ENCODE measurements at regions not wholly inside any gene's neighbourhood (a gene's known extent, or its start where the extent isn't known, plus 50 kb on each side); places are given as distances from the start of the nearest gene placed in this dataset.
"Not testable (repeated sequence)": the region's sequence is repeated elsewhere in the genome, so short reads cannot be mapped to it uniquely, and the experiment has no call there.

- H3K4me1 ChIP-seq (ENCODE audit: control insufficient read depth, low read depth, low read length); H3K4me3 ChIP-seq (ENCODE audit: low read length); H3K9me3 ChIP-seq (ENCODE audit: control insufficient read depth, low read depth, low read length); H3K9ac ChIP-seq (ENCODE audit: low read length); H3K36me3 ChIP-seq (ENCODE audit: control insufficient read depth, low read depth, low read length); H3K27me3 ChIP-seq (ENCODE audit: control insufficient read depth, insufficient read depth, low read length); H3K27ac ChIP-seq (ENCODE audit: low read length): not testable (repeated sequence)
These were observed 734.6 kb downstream of the USP25 start for GRCh38 chr21:16464211-16464889.

GRCh38 chr21:16468184-16468583, 738.4 kb downstream of the USP25 start:
- Histone ChIP-seq H3K27ac (ENCODE audit: low read length) (no peak overlapping the region), H3K4me1 (ENCODE audit: control insufficient read depth, low read depth, low read length) (no peaks in the 10 kb centered on the region), H3K36me3 (ENCODE audit: control insufficient read depth, low read depth, low read length) (no peaks in the 10 kb centered on the region), H3K4me3 (ENCODE audit: low read length) (no peak overlapping the region), H3K27me3 (ENCODE audit: control insufficient read depth, insufficient read depth, low read length) (no peaks in the 10 kb centered on the region), H3K9ac (ENCODE audit: low read length) (no peak overlapping the region), H3K9me3 (ENCODE audit: control insufficient read depth, low read depth, low read length) (no peaks in the 10 kb centered on the region)

- Histone ChIP-seq H3K4me1 (ENCODE audit: control insufficient read depth, low read depth, low read length) (no peaks in the 10 kb centered on the region), H3K9ac (ENCODE audit: low read length) (no peak overlapping the region), H3K36me3 (ENCODE audit: control insufficient read depth, low read depth, low read length) (no peaks in the 10 kb centered on the region), H3K9me3 (ENCODE audit: control insufficient read depth, low read depth, low read length) (no peaks in the 10 kb centered on the region), H3K4me3 (ENCODE audit: low read length) (no peak overlapping the region), H3K27ac (ENCODE audit: low read length) (no peak overlapping the region), H3K27me3 (ENCODE audit: control insufficient read depth, insufficient read depth, low read length) (no peaks in the 10 kb centered on the region)
These were observed 744.2 kb downstream of the USP25 start for GRCh38 chr21:16473988-16474387.

GRCh38 chr21:16476056-16476825, 746.5 kb downstream of the USP25 start:
- H3K36me3 ChIP-seq (ENCODE audit: control insufficient read depth, low read depth, low read length) = no peaks in the 10 kb centered on the region
- H3K27me3 ChIP-seq (ENCODE audit: control insufficient read depth, insufficient read depth, low read length) = no peaks in the 10 kb centered on the region
- H3K27ac ChIP-seq (ENCODE audit: low read length) = no peak overlapping the region
- no peaks in the 10 kb centered on the region for H3K4me1 ChIP-seq (ENCODE audit: control insufficient read depth, low read depth, low read length)
- no peak overlapping the region for H3K4me3 ChIP-seq (ENCODE audit: low read length)
- H3K9ac ChIP-seq (ENCODE audit: low read length) = no peak overlapping the region
- no peaks in the 10 kb centered on the region for H3K9me3 ChIP-seq (ENCODE audit: control insufficient read depth, low read depth, low read length)

GRCh38 chr21:16488042-16488441, 758.3 kb downstream of the USP25 start:
- no peak overlapping the region for H3K4me3 ChIP-seq (ENCODE audit: low read length)
- H3K9ac ChIP-seq (ENCODE audit: low read length) = no peak overlapping the region
- no peaks in the 10 kb centered on the region for H3K27me3 ChIP-seq (ENCODE audit: control insufficient read depth, insufficient read depth, low read length)
- no peak overlapping the region for H3K27ac ChIP-seq (ENCODE audit: low read length)
- peaks cover 5% of the 10 kb centered on the region for H3K4me1 ChIP-seq (ENCODE audit: control insufficient read depth, low read depth, low read length)
- no peaks in the 10 kb centered on the region for H3K9me3 ChIP-seq (ENCODE audit: control insufficient read depth, low read depth, low read length)
- H3K36me3 ChIP-seq (ENCODE audit: control insufficient read depth, low read depth, low read length) = no peaks in the 10 kb centered on the region

- H3K27me3 ChIP-seq (ENCODE audit: control insufficient read depth, insufficient read depth, low read length) = no peaks in the 10 kb centered on the region
- H3K4me1 ChIP-seq (ENCODE audit: control insufficient read depth, low read depth, low read length) = peaks cover 5% of the 10 kb centered on the region
- no peak overlapping the region for H3K4me3 ChIP-seq (ENCODE audit: low read length)
- no peaks in the 10 kb centered on the region for H3K9me3 ChIP-seq (ENCODE audit: control insufficient read depth, low read depth, low read length)
- no peaks in the 10 kb centered on the region for H3K36me3 ChIP-seq (ENCODE audit: control insufficient read depth, low read depth, low read length)
- no peak overlapping the region for H3K27ac ChIP-seq (ENCODE audit: low read length)
- no peak overlapping the region for H3K9ac ChIP-seq (ENCODE audit: low read length)
These were observed 762.6 kb downstream of the USP25 start for GRCh38 chr21:16492356-16492755.

GRCh38 chr21:16492892-16493291, 763.1 kb downstream of the USP25 start:
- Histone ChIP-seq H3K4me1 (ENCODE audit: control insufficient read depth, low read depth, low read length) (peaks cover 5% of the 10 kb centered on the region), H3K36me3 (ENCODE audit: control insufficient read depth, low read depth, low read length) (no peaks in the 10 kb centered on the region), H3K9me3 (ENCODE audit: control insufficient read depth, low read depth, low read length) (no peaks in the 10 kb centered on the region), H3K27ac (ENCODE audit: low read length) (no peak overlapping the region), H3K27me3 (ENCODE audit: control insufficient read depth, insufficient read depth, low read length) (no peaks in the 10 kb centered on the region), H3K9ac (ENCODE audit: low read length) (no peak overlapping the region), H3K4me3 (ENCODE audit: low read length) (no peak overlapping the region)

GRCh38 chr21:16496609-16497008, 766.8 kb downstream of the USP25 start:
- peaks cover 4% of the 10 kb centered on the region for H3K4me1 ChIP-seq (ENCODE audit: control insufficient read depth, low read depth, low read length)
- H3K36me3 ChIP-seq (ENCODE audit: control insufficient read depth, low read depth, low read length) = no peaks in the 10 kb centered on the region
- no peaks in the 10 kb centered on the region for H3K9me3 ChIP-seq (ENCODE audit: control insufficient read depth, low read depth, low read length)
- H3K27me3 ChIP-seq (ENCODE audit: control insufficient read depth, insufficient read depth, low read length) = no peaks in the 10 kb centered on the region
- H3K9ac ChIP-seq (ENCODE audit: low read length) = no peak overlapping the region
- H3K27ac ChIP-seq (ENCODE audit: low read length) = no peak overlapping the region
- no peak overlapping the region for H3K4me3 ChIP-seq (ENCODE audit: low read length)

- Histone ChIP-seq H3K9me3 (ENCODE audit: control insufficient read depth, low read depth, low read length) (no peaks in the 10 kb centered on the region), H3K36me3 (ENCODE audit: control insufficient read depth, low read depth, low read length) (no peaks in the 10 kb centered on the region), H3K27ac (ENCODE audit: low read length) (no peak overlapping the region), H3K4me1 (ENCODE audit: control insufficient read depth, low read depth, low read length) (no peaks in the 10 kb centered on the region), H3K9ac (ENCODE audit: low read length) (no peak overlapping the region), H3K27me3 (ENCODE audit: control insufficient read depth, insufficient read depth, low read length) (no peaks in the 10 kb centered on the region), H3K4me3 (ENCODE audit: low read length) (no peak overlapping the region)
These were observed 770.5 kb downstream of the USP25 start for GRCh38 chr21:16500271-16500670.

GRCh38 chr21:16502273-16502672, 772.5 kb downstream of the USP25 start:
- H3K4me3 ChIP-seq (ENCODE audit: low read length) = no peak overlapping the region
- no peak overlapping the region for H3K27ac ChIP-seq (ENCODE audit: low read length)
- H3K4me1 ChIP-seq (ENCODE audit: control insufficient read depth, low read depth, low read length) = no peaks in the 10 kb centered on the region
- no peaks in the 10 kb centered on the region for H3K27me3 ChIP-seq (ENCODE audit: control insufficient read depth, insufficient read depth, low read length)
- H3K36me3 ChIP-seq (ENCODE audit: control insufficient read depth, low read depth, low read length) = no peaks in the 10 kb centered on the region
- no peak overlapping the region for H3K9ac ChIP-seq (ENCODE audit: low read length)
- no peaks in the 10 kb centered on the region for H3K9me3 ChIP-seq (ENCODE audit: control insufficient read depth, low read depth, low read length)

- Histone ChIP-seq H3K4me1 (ENCODE audit: control insufficient read depth, low read depth, low read length) (no peaks in the 10 kb centered on the region), H3K27ac (ENCODE audit: low read length) (no peak overlapping the region), H3K9ac (ENCODE audit: low read length) (no peak overlapping the region), H3K27me3 (ENCODE audit: control insufficient read depth, insufficient read depth, low read length) (no peaks in the 10 kb centered on the region), H3K4me3 (ENCODE audit: low read length) (no peak overlapping the region), H3K36me3 (ENCODE audit: control insufficient read depth, low read depth, low read length) (no peaks in the 10 kb centered on the region), H3K9me3 (ENCODE audit: control insufficient read depth, low read depth, low read length) (no peaks in the 10 kb centered on the region)
These were observed 773.1 kb downstream of the USP25 start for GRCh38 chr21:16502897-16503296.

- Histone ChIP-seq H3K4me3 (ENCODE audit: low read length) (no peak overlapping the region), H3K36me3 (ENCODE audit: control insufficient read depth, low read depth, low read length) (no peaks in the 10 kb centered on the region), H3K9ac (ENCODE audit: low read length) (no peak overlapping the region), H3K27me3 (ENCODE audit: control insufficient read depth, insufficient read depth, low read length) (no peaks in the 10 kb centered on the region), H3K27ac (ENCODE audit: low read length) (no peak overlapping the region), H3K4me1 (ENCODE audit: control insufficient read depth, low read depth, low read length) (no peaks in the 10 kb centered on the region), H3K9me3 (ENCODE audit: control insufficient read depth, low read depth, low read length) (no peaks in the 10 kb centered on the region)
These were observed 774.5 kb downstream of the USP25 start for GRCh38 chr21:16504281-16504680.

Data from iPS-18a (cell line).